Fibroblast of lung (primary cell): ENCODE measurements at regions not wholly inside any gene's neighbourhood (a gene's known extent, or its start where the extent isn't known, plus 50 kb on each side); places are given as distances from the start of the nearest gene placed in this dataset.

Experiments used
- DNase-seq, 2 donors: peaks; one replicate each; pipeline versions ENCODE4 v3.0.0 to v3.0.0-alpha.2; 2010; ENCODE audit warnings: low read depth in 2 of 2
- H2AFZ ChIP-seq: 2 replicates; pipeline ENCODE4 v1.5.1; 2012; ENCODE audit warnings: low read length, control low read depth, inconsistent platforms
- H3K27ac ChIP-seq: 2 replicates; pipeline ENCODE4 v1.5.1; 2011; ENCODE audit warnings: low read length, control low read depth; ENCODE audit not compliant: insufficient read depth
- H3K27me3 ChIP-seq: 2 replicates; pipeline ENCODE4 v1.5.1; 2011; ENCODE audit warnings: mild to moderate bottlenecking, low read length; ENCODE audit not compliant: control insufficient read depth, insufficient read depth
- H3K36me3 ChIP-seq: 2 replicates; pipeline ENCODE4 v1.5.1; 2011; ENCODE audit warnings: low read length; ENCODE audit not compliant: control insufficient read depth, insufficient read depth
- H3K4me1 ChIP-seq: 2 replicates; pipeline ENCODE4 v1.5.1; 2011; ENCODE audit warnings: low read length; ENCODE audit not compliant: control insufficient read depth, insufficient read depth; ENCODE audit errors: extremely low read depth
- H3K4me2 ChIP-seq: 2 replicates; pipeline ENCODE4 v1.5.1; 2011; ENCODE audit warnings: low read length, control low read depth; ENCODE audit not compliant: insufficient read depth; ENCODE audit errors: extremely low read depth
- H3K4me3 ChIP-seq, 4 experiments: fragments of 200-600 bp in 1 of 4; sonication (generic) in 1 of 4; replicated peaks in 1 of 4; 2 replicates each; pipeline ENCODE4 v1.5.1; 2011 to 2016; ENCODE audit warnings: low read length in 4 of 4, low read depth in 3 of 4, mild to moderate bottlenecking in 3 of 4, control low read depth in 2 of 4, inconsistent platforms in 1 of 4, mixed read lengths in 1 of 4; ENCODE audit not compliant: insufficient read depth in 1 of 4; ENCODE audit errors: control extremely low read depth in 1 of 4
- H3K79me2 ChIP-seq: 2 replicates; pipeline ENCODE4 v1.5.1; 2012; ENCODE audit warnings: mild to moderate bottlenecking, low read length, inconsistent platforms; ENCODE audit not compliant: control insufficient read depth, insufficient read depth
- H3K9ac ChIP-seq: 2 replicates; pipeline ENCODE4 v1.5.1; 2011; ENCODE audit warnings: mild to moderate bottlenecking, low read length, control low read depth; ENCODE audit not compliant: insufficient read depth
- H3K9me3 ChIP-seq: 2 replicates; pipeline ENCODE4 v1.5.1; 2012; ENCODE audit warnings: low read depth, low read length; ENCODE audit not compliant: control insufficient read depth, insufficient read depth
- H4K20me1 ChIP-seq: 2 replicates; pipeline ENCODE4 v1.5.1; 2011; ENCODE audit warnings: low read length; ENCODE audit not compliant: control insufficient read depth, insufficient read depth; ENCODE audit errors: extremely low read depth
- EZH2 ChIP-seq: IDR thresholded peaks from 2 replicates; pipeline ENCODE4 v1.5.1; 2012; ENCODE audit warnings: low read length, control low read depth, mild to moderate bottlenecking; ENCODE audit errors: missing control alignments
- TF ChIP-seq, protein P1 (sequence below), 2 donors: IDR thresholded peaks in 1 of 2; conservative IDR thresholded peaks in 1 of 2; 1 replicate in 1 of 2; 2 replicates in 1 of 2; pipeline ENCODE4 v1.5.1; 2011 to 2012; ENCODE audit warnings: low read length in 2 of 2, control low read depth in 1 of 2, inconsistent platforms in 1 of 2, low read depth in 1 of 2, mild to moderate bottlenecking in 1 of 2

DNA sequence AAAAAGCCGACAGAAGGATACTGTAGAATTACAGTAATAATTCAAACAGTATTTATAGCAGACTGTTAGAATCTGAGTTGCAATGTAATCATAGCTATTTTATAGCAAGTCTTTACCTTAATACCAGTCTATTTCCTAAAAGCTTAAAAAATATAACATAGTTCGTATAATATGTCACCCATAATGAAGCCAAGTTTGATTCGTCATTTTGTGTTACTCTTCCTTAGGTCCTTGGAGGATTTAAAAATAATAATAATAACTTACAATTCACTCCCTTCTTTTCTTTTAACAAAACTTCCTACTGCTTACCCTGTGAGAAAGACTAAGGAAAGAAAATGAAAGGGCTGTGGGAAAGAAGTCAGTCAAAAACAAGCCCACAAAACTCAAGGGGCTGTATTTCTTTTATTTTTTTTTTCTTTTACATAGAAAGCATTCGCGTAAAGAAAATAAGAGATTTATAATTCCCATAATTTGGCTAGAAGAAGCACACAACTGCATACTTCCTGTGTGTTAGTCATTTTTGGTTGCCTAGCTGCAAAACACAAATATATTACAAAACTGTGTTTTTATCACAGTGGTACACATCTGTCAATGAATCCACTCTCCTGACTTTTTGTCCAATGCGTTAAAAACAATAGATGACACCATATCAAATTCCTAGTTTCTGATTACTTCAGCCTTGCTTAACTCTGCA lies 187.2 kb upstream of the CELF2 start:
- Histone ChIP-seq H3K4me1 (peaks cover 8% of the 10 kb centered on the region), H3K27ac (peak overlapping the region; percentile 94), H2AFZ (no peak overlapping the region), H3K27me3 (no peaks in the 10 kb centered on the region), H3K36me3 (no peaks in the 10 kb centered on the region), H3K4me3 (peak overlapping the region in 2 of 4 experiments; percentile 11 to 22), H3K4me2 (peak overlapping the region; percentile 80), H3K9me3 (no peaks in the 10 kb centered on the region), H3K9ac (peak overlapping the region; percentile 45), H3K79me2 (no peaks in the 10 kb centered on the region), H4K20me1 (no peaks in the 10 kb centered on the region)
- TF ChIP-seq EZH2, result no peak
- TF ChIP-seq, protein P1, sequence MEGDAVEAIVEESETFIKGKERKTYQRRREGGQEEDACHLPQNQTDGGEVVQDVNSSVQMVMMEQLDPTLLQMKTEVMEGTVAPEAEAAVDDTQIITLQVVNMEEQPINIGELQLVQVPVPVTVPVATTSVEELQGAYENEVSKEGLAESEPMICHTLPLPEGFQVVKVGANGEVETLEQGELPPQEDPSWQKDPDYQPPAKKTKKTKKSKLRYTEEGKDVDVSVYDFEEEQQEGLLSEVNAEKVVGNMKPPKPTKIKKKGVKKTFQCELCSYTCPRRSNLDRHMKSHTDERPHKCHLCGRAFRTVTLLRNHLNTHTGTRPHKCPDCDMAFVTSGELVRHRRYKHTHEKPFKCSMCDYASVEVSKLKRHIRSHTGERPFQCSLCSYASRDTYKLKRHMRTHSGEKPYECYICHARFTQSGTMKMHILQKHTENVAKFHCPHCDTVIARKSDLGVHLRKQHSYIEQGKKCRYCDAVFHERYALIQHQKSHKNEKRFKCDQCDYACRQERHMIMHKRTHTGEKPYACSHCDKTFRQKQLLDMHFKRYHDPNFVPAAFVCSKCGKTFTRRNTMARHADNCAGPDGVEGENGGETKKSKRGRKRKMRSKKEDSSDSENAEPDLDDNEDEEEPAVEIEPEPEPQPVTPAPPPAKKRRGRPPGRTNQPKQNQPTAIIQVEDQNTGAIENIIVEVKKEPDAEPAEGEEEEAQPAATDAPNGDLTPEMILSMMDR (conservative IDR thresholded peaks at IDR 0.05 in 1 of 2, IDR thresholded peaks at IDR 0.05 in 1 of 2; ENCODE audit: low read depth in 1 of 2, low read length in 2 of 2), result no peak
- DNase-seq, result peak; percentile 88 to 94

GRCh38 chr10:10831085-10831484 lies 186.6 kb upstream of the CELF2 start:
- peak; percentile 87 for DNase-seq
- Histone ChIP-seq H3K4me2 (peak overlapping the region; percentile 21), H4K20me1 (no peaks in the 10 kb centered on the region), H3K9me3 (no peaks in the 10 kb centered on the region), H3K36me3 (no peaks in the 10 kb centered on the region), H3K4me1 (peaks cover 6% of the 10 kb centered on the region), H2AFZ (no peak overlapping the region), H3K27me3 (no peaks in the 10 kb centered on the region), H3K4me3 (peak overlapping the region in 2 of 4 experiments; percentile 11 to 20), H3K9ac (peak overlapping the region; percentile 41), H3K79me2 (no peaks in the 10 kb centered on the region), H3K27ac (peak overlapping the region; percentile 94)
- TF ChIP-seq, protein P1 (conservative IDR thresholded peaks at IDR 0.05 in 1 of 2, IDR thresholded peaks at IDR 0.05 in 1 of 2; ENCODE audit: low read depth in 1 of 2, low read length in 2 of 2), result no peak

GRCh38 chr10:10833955-10834354 lies 183.7 kb upstream of the CELF2 start:
- no peak for DNase-seq
- Histone ChIP-seq H3K9ac (no peak overlapping the region), H3K4me1 (peaks cover 6% of the 10 kb centered on the region)

More at GRCh38 chr10:10833955-10834354, 183.7 kb upstream of the CELF2 start:
- Histone ChIP-seq H3K4me2 (no peak overlapping the region), H3K79me2 (no peaks in the 10 kb centered on the region), H3K4me3 (no peak overlapping the region), H2AFZ (no peak overlapping the region), H3K27ac (no peak overlapping the region), H3K36me3 (no peaks in the 10 kb centered on the region), H3K27me3 (no peaks in the 10 kb centered on the region), H3K9me3 (no peaks in the 10 kb centered on the region), H4K20me1 (no peaks in the 10 kb centered on the region)
- no peak for TF ChIP-seq EZH2
- TF ChIP-seq, protein P1 (conservative IDR thresholded peaks at IDR 0.05 in 1 of 2, IDR thresholded peaks at IDR 0.05 in 1 of 2; ENCODE audit: low read depth in 1 of 2, low read length in 2 of 2), result no peak
